ENCODE measurements at regions not wholly inside any gene's neighbourhood (a gene's known extent, or its start where the extent isn't known, plus 50 kb on each side); places are given as distances from the start of the nearest gene placed in this dataset.

- TF ChIP-seq, protein P1, sequence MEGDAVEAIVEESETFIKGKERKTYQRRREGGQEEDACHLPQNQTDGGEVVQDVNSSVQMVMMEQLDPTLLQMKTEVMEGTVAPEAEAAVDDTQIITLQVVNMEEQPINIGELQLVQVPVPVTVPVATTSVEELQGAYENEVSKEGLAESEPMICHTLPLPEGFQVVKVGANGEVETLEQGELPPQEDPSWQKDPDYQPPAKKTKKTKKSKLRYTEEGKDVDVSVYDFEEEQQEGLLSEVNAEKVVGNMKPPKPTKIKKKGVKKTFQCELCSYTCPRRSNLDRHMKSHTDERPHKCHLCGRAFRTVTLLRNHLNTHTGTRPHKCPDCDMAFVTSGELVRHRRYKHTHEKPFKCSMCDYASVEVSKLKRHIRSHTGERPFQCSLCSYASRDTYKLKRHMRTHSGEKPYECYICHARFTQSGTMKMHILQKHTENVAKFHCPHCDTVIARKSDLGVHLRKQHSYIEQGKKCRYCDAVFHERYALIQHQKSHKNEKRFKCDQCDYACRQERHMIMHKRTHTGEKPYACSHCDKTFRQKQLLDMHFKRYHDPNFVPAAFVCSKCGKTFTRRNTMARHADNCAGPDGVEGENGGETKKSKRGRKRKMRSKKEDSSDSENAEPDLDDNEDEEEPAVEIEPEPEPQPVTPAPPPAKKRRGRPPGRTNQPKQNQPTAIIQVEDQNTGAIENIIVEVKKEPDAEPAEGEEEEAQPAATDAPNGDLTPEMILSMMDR (conservative IDR thresholded peaks at IDR 0.05; ENCODE audit: low read length): no peak
- no peak for TF ChIP-seq EZH2phosphoT487 (IDR thresholded peaks at IDR 0.05; ENCODE audit: borderline replicate concordance, low read depth, low read length)
Observed at GRCh38 chr6:14454473-14454775, 336.9 kb downstream of the CD83 start.
